ENCODE measurements at regions not wholly inside any gene's neighbourhood (a gene's known extent, or its start where the extent isn't known, plus 50 kb on each side); places are given as distances from the start of the nearest gene placed in this dataset.

DNA sequence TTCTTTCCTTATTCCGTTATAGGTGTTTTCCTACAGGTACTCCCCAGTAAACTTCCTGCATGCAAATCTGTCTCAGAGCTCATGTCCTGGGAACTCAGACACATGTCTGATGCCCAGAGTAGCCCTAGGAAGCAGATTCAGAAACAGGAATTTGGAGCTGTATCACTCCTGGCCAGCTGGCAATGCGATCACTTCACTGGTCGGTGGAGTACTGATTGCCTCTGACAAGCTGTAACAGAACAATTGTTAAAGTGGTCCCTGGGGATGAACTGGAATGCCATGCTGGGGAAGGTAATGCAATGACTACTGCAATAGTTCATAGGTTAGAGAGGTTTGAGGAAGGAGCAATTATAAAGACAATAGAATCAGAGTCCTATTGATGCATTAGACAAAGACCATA, 131.6 kb upstream of the DOCK10 start:
- H3K27ac ChIP-seq (replicated peaks): no peak overlapping the region
- DNase-seq (ENCODE audit: low read depth in 1 of 2, low spot score in 1 of 2): no peak
- TF ChIP-seq POLR2AphosphoS5 (IDR thresholded peaks at IDR 0.05; ENCODE audit: low read depth) (no peak), CTCF (IDR thresholded peaks at IDR 0.05; ENCODE audit: insufficient read depth, low read length) (no peak), SPI1 (IDR thresholded peaks at IDR 0.05; ENCODE audit: borderline replicate concordance, low read depth) (no peak)
- TF ChIP-seq, protein P1, sequence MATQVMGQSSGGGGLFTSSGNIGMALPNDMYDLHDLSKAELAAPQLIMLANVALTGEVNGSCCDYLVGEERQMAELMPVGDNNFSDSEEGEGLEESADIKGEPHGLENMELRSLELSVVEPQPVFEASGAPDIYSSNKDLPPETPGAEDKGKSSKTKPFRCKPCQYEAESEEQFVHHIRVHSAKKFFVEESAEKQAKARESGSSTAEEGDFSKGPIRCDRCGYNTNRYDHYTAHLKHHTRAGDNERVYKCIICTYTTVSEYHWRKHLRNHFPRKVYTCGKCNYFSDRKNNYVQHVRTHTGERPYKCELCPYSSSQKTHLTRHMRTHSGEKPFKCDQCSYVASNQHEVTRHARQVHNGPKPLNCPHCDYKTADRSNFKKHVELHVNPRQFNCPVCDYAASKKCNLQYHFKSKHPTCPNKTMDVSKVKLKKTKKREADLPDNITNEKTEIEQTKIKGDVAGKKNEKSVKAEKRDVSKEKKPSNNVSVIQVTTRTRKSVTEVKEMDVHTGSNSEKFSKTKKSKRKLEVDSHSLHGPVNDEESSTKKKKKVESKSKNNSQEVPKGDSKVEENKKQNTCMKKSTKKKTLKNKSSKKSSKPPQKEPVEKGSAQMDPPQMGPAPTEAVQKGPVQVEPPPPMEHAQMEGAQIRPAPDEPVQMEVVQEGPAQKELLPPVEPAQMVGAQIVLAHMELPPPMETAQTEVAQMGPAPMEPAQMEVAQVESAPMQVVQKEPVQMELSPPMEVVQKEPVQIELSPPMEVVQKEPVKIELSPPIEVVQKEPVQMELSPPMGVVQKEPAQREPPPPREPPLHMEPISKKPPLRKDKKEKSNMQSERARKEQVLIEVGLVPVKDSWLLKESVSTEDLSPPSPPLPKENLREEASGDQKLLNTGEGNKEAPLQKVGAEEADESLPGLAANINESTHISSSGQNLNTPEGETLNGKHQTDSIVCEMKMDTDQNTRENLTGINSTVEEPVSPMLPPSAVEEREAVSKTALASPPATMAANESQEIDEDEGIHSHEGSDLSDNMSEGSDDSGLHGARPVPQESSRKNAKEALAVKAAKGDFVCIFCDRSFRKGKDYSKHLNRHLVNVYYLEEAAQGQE (IDR thresholded peaks at IDR 0.05; ENCODE audit: insufficient replicate concordance, low read depth): no peak
- H3K27me3 ChIP-seq (ENCODE audit: insufficient read depth, poor library complexity, severe bottlenecking): no peaks in the 10 kb centered on the region
- no peak overlapping the region for H3K4me3 ChIP-seq (replicated peaks; ENCODE audit: insufficient read depth, low read length)

DNA sequence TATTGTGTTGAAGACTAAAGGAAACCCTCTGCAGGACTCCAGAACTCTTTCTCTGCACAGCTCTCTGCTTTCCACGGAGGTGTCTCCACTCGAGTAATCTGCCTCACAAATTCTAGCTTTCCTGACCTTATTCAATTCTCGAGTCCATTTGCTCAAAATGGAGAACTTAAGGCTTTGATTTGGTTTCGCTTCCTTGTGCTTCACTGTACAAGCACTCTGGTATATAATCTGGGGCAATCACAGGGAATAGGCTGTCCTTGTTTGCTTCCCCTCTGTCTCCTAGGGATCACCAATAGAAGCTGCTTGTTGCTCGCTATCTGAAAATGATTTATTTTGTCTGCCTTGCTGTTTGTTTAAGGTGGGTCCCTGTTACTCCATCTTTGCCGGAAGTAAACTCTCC, 129.1 kb upstream of the DOCK10 start:
- H3K27ac ChIP-seq (replicated peaks): no peak overlapping the region
- no peak for DNase-seq (ENCODE audit: low read depth in 1 of 2, low spot score in 1 of 2)
- no peaks in the 10 kb centered on the region for H3K27me3 ChIP-seq (ENCODE audit: insufficient read depth, poor library complexity, severe bottlenecking)
- TF ChIP-seq, protein P1 (IDR thresholded peaks at IDR 0.05; ENCODE audit: insufficient replicate concordance, low read depth): no peak
- TF ChIP-seq CTCF (IDR thresholded peaks at IDR 0.05; ENCODE audit: insufficient read depth, low read length) (no peak), SPI1 (IDR thresholded peaks at IDR 0.05; ENCODE audit: borderline replicate concordance, low read depth) (no peak), POLR2AphosphoS5 (IDR thresholded peaks at IDR 0.05; ENCODE audit: low read depth) (no peak), GABPA (IDR thresholded peaks at IDR 0.05; ENCODE audit: low read depth) (no peak)
- H3K4me3 ChIP-seq (replicated peaks; ENCODE audit: insufficient read depth, low read length): no peak overlapping the region

DNA sequence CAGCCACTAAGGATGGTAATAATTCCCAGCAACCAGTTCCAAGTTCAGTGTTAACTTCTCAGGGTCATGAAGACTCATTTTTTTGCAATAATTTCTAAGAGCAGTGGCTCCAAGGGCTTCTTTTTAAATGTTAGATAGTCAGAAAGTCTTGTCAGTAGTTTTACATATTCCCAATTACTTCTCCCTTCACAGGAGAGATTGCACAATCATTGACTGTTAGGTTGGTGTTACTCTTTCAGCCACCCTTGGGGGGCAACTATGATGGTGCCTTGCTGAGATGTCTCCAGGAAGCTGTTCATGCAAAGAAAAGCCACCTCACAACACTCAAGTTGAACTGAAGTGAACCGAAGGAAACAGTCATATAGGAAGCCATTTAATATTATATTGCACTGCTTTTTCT, 127.9 kb upstream of the DOCK10 start:
- H3K4me3 ChIP-seq (replicated peaks; ENCODE audit: insufficient read depth, low read length): no peak overlapping the region
- H3K27ac ChIP-seq (replicated peaks): no peak overlapping the region
- no peaks in the 10 kb centered on the region for H3K27me3 ChIP-seq (ENCODE audit: insufficient read depth, poor library complexity, severe bottlenecking)
- DNase-seq (ENCODE audit: low read depth in 1 of 2, low spot score in 1 of 2): no peak
- TF ChIP-seq CTCF (IDR thresholded peaks at IDR 0.05; ENCODE audit: insufficient read depth, low read length): no peak
- TF ChIP-seq, protein P1 (IDR thresholded peaks at IDR 0.05; ENCODE audit: insufficient replicate concordance, low read depth): no peak
- TF ChIP-seq POLR2AphosphoS5 (IDR thresholded peaks at IDR 0.05; ENCODE audit: low read depth): no peak
- no peak for TF ChIP-seq GABPA (IDR thresholded peaks at IDR 0.05; ENCODE audit: low read depth)
- TF ChIP-seq SPI1 (IDR thresholded peaks at IDR 0.05; ENCODE audit: borderline replicate concordance, low read depth): no peak
